Glutamatergic neuron (in vitro differentiated cells): ENCODE measurements at regions not wholly inside any gene's neighbourhood (a gene's known extent, or its start where the extent isn't known, plus 50 kb on each side); places are given as distances from the start of the nearest gene placed in this dataset.

Experiments
- DNase-seq: peaks from one replicate; pipeline ENCODE4 v3.0.0; 2022
- H3K27ac Mint-ChIP-seq: one replicate; pipeline ENCODE4 v1.8.0; 2020; ENCODE audit warnings: mild to moderate bottlenecking, mixed read lengths, inconsistent platforms; ENCODE audit not compliant: unreplicated experiment
- H3K27me3 Mint-ChIP-seq: one replicate; pipeline ENCODE4 v1.8.0; 2020; ENCODE audit warnings: mild to moderate bottlenecking, moderate library complexity, mixed read lengths, inconsistent platforms; ENCODE audit not compliant: unreplicated experiment
- H3K36me3 Mint-ChIP-seq: one replicate; pipeline ENCODE4 v1.8.0; 2020; ENCODE audit warnings: mild to moderate bottlenecking, mixed read lengths, inconsistent platforms; ENCODE audit not compliant: unreplicated experiment
- H3K4me1 Mint-ChIP-seq: one replicate; pipeline ENCODE4 v1.8.0; 2020; ENCODE audit warnings: mild to moderate bottlenecking, low read depth, mixed read lengths, inconsistent platforms; ENCODE audit not compliant: unreplicated experiment
- H3K4me3 Mint-ChIP-seq: one replicate; pipeline ENCODE4 v1.8.0; 2020; ENCODE audit warnings: mild to moderate bottlenecking, mixed read lengths, inconsistent platforms; ENCODE audit not compliant: unreplicated experiment
- H3K9me3 Mint-ChIP-seq: one replicate; pipeline ENCODE4 v1.8.0; 2020; ENCODE audit warnings: mild to moderate bottlenecking, moderate library complexity, mixed read lengths, inconsistent platforms; ENCODE audit not compliant: unreplicated experiment
- TF ChIP-seq, protein P1 (sequence below): fragments of 200-600 bp; sonication (generic); IDR thresholded peaks from one replicate; pipeline ENCODE4 v1.5.0; 2021; ENCODE audit not compliant: partially characterized antibody, unreplicated experiment

DNA sequence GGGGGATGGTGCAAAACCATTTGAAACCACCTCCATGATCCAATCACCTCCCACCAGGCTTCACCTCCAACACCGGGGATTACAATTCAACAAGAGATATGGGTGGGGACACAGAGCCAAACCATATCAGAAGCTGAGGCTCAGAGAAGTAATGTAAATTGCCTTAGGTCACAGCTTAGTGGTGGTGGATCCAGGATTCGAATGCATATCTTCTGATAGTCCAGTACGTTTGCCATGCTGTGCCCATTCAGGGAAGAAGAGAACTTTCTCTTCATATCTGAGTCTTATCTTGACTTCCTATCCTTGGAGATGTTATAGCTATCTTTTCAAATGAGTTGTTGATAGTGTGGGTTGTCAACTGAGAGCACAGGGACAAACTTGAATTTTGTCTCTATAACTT is 325.5 kb downstream of the ZIC3 start:
- Mint-ChIP-seq H3K27ac (no peak overlapping the region), H3K9me3 (no peaks in the 10 kb centered on the region), H3K36me3 (no peaks in the 10 kb centered on the region), H3K4me1 (no peaks in the 10 kb centered on the region), H3K27me3 (peaks cover 4% of the 10 kb centered on the region), H3K4me3 (no peak overlapping the region)
- TF ChIP-seq, protein P1, sequence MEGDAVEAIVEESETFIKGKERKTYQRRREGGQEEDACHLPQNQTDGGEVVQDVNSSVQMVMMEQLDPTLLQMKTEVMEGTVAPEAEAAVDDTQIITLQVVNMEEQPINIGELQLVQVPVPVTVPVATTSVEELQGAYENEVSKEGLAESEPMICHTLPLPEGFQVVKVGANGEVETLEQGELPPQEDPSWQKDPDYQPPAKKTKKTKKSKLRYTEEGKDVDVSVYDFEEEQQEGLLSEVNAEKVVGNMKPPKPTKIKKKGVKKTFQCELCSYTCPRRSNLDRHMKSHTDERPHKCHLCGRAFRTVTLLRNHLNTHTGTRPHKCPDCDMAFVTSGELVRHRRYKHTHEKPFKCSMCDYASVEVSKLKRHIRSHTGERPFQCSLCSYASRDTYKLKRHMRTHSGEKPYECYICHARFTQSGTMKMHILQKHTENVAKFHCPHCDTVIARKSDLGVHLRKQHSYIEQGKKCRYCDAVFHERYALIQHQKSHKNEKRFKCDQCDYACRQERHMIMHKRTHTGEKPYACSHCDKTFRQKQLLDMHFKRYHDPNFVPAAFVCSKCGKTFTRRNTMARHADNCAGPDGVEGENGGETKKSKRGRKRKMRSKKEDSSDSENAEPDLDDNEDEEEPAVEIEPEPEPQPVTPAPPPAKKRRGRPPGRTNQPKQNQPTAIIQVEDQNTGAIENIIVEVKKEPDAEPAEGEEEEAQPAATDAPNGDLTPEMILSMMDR, result no peak
- no peak for DNase-seq

GRCh38 chrX:137896123-137896522 is 330.2 kb downstream of the ZIC3 start:
- Mint-ChIP-seq H3K36me3 (no peaks in the 10 kb centered on the region), H3K4me1 (no peaks in the 10 kb centered on the region), H3K27me3 (peaks cover 4% of the 10 kb centered on the region), H3K9me3 (no peaks in the 10 kb centered on the region), H3K27ac (no peak overlapping the region), H3K4me3 (no peak overlapping the region)
- DNase-seq, result no peak
- TF ChIP-seq, protein P1, result no peak

DNA sequence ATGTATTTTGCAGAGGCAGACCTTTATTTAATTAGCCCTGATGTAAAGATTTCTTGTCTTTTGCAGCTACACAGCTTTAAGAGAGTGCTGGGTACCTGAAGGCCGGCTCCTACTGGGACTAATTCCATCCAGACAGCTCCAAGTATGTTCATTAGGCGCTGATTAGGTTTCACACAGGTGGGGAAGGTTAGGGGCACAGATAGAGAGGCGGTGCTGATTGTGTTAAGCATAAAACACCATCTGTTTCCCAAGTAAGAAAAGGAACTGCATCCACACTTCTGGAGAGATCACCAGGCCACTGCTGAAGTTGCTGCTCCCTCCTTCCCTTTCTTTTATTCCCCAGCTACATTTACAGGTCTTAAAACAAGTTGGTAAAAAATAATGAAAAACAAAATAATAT is 349.5 kb downstream of the ZIC3 start:
- Mint-ChIP-seq H3K27ac (peak overlapping the region; percentile 94), H3K27me3 (no peaks in the 10 kb centered on the region), H3K4me3 (peak overlapping the region; percentile 73), H3K9me3 (no peaks in the 10 kb centered on the region), H3K36me3 (no peaks in the 10 kb centered on the region), H3K4me1 (peaks cover 13% of the 10 kb centered on the region)
- DNase-seq, result no peak
- TF ChIP-seq, protein P1, result no peak

DNA sequence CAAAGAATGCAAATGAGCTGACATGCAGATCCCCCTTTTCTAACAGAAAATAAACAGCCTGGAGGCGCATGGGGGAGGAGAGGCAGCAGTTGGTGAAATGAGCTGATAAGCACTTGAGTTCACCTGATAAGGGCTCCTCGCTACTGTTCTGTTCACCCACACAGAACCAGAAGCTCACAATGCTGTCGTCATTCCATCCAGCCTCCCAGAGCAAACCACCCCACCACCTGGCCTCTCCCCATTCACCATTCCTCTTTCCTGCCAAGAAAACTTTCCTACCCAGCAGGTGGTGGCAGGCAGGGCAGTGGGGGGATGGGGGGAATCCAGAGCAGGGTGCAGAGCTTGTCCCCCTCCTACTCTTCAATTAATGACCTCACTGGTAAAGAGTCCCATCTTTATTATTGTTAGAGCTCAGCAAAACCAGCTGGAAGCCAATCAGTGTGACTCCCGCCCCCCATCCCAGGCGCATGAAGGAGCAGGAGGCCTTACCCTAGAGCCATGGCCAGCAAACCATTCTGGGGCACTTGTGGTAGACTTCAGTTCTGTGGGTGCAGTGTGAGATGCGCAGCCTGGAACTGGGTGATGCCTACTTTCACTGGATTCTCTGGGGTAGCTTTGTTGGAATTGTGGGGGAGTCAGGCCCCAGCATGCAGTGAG is 350.3 kb downstream of the ZIC3 start:
- DNase-seq, result no peak
- H3K36me3 Mint-ChIP-seq, result no peaks in the 10 kb centered on the region

GRCh38 chrX:137926090-137926489 is 360.2 kb downstream of the ZIC3 start:
- H3K27ac Mint-ChIP-seq, result no peak overlapping the region
- H3K36me3 Mint-ChIP-seq, result no peaks in the 10 kb centered on the region
- H3K27me3 Mint-ChIP-seq, result no peaks in the 10 kb centered on the region
- DNase-seq, result no peak
- H3K4me1 Mint-ChIP-seq, result no peaks in the 10 kb centered on the region
- peaks cover 1% of the 10 kb centered on the region for H3K9me3 Mint-ChIP-seq
- TF ChIP-seq, protein P1, result peak; percentile 47
- no peak overlapping the region for H3K4me3 Mint-ChIP-seq

More for the DNA sequence above, 350.3 kb downstream of the ZIC3 start:
- Mint-ChIP-seq H3K27me3 (no peaks in the 10 kb centered on the region), H3K27ac (peak overlapping the region; percentile 94), H3K4me1 (peaks cover 13% of the 10 kb centered on the region), H3K9me3 (no peaks in the 10 kb centered on the region), H3K4me3 (no peak overlapping the region)
- TF ChIP-seq, protein P1, result no peak
